GM18951 (cell line): ENCODE measurements at regions not wholly inside any gene's neighbourhood (a gene's known extent, or its start where the extent isn't known, plus 50 kb on each side); places are given as distances from the start of the nearest gene placed in this dataset.
"Not testable (repeated sequence)": the region's sequence is repeated elsewhere in the genome, so short reads cannot be mapped to it uniquely, and the experiment has no call there.

Source experiments
- POLR2A ChIP-seq: IDR thresholded peaks from 4 replicates; pipeline ENCODE4 v1.6.1; 2011; ENCODE audit warnings: mild to moderate bottlenecking; ENCODE audit not compliant: insufficient read length, insufficient read depth; ENCODE audit errors: extremely low read depth
- in situ Hi-C: fragments of 300-500 bp; cut with MboI; formaldehyde crosslinking; loops from one replicate; pipeline ENCODE4 v1.12.0; 2022; ENCODE audit warnings: low sequenced_read_pairs, mixed read lengths, inconsistent platforms; ENCODE audit not compliant: unreplicated experiment

DNA sequence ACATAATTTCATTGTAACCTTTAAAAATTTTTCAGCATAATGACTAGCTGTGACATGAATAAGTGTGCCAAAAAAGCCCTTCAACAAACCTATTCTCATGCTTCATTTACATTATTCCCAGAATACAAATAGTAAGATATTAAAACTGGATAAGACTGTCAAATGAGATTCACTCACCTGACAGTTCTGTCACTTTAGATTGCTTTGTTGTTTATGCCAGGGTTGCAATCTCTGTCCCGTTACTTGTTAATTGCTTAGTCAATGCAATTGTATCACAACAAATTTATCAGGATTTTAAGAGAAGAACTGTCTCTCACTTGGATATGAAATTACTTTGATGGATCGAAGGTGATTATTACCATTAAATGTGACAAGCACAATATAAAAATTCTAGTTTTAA is 616.0 kb upstream of the IGFBP7 start:
- TF ChIP-seq POLR2A = no peak
- in situ Hi-C loops = no loop called here

DNA sequence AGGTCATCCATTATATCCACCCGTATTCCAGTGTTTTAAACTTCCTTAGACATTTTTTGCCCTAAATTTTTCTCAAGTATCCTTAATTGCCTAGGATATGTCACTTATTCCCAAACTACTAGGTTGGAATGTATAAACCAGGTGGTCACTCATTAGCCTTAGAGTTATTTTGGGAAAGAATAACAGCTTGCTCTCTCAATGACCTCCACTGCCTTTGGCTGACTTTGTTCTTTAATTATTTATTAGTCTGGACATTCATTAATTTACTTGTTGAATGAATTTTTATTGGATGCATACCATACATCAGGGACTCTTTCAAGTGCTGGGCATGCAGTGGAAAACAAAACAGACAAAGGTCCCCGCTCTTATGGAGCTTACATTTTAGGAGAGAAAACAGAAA is 609.3 kb upstream of the IGFBP7 start:
- TF ChIP-seq POLR2A = no peak
- in situ Hi-C loops = no loop called here

DNA sequence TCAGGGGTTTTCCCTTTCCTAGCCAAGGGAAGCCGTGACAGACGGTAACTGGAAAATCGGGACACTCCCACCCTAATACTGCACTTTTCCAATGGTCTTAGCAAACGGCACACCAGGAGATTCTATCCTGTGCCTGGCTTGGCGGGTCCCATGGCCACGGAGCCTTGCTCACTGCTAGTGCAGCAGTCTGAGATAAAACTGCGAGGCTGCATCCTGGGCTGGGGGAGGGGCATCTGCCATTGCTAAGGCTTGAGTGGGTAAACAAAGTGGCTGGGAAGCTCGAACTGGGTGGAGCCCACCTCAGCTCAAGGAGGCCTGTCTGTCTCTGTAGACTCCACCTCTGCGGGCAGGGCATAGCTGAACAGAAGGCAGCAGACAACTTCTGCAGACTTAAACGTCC is 604.1 kb upstream of the IGFBP7 start:
- in situ Hi-C loops = not testable (repeated sequence)

DNA sequence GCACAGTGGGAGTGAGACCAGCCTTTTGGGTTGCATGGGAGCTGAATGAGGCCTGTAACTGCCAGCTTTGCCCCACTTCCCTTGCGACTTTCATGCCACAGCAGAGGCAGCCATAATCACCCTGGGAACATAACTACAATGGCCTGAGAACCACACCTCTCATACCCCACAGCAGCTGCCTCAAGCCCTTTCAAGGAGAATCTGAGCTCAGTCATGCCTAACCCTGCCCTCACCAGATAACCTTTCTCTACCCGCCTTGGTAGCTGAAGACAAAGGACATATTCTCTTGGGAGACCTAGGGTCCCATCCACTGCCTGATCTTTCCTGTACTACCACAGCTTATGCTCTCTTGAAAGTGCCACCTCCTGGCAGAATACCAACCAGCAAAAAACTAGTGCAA is 599.9 kb upstream of the IGFBP7 start:
- in situ Hi-C loops = no loop called here

DNA sequence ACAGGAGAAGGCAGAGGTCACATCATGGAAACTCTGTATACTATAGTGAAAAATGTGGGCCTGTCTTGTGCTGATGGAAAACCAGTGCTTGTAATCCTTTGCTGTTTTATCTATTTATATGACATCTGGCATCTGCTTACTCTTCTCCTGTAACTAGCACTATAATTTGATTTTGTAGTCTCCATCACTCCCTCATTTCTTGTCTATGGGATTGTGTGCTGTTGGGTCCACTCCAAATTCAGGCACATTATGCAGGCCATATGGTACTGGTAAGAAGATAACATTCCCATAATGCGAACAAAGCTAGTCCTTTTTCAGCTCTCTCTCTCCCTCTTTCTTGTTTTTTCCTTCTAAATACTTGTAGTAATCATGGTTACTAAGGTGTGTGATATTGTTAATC is 581.2 kb upstream of the IGFBP7 start:
- in situ Hi-C loops = no loop called here
- no peak for TF ChIP-seq POLR2A

More for the DNA sequence above, 599.9 kb upstream of the IGFBP7 start:
- no peak for TF ChIP-seq POLR2A

DNA sequence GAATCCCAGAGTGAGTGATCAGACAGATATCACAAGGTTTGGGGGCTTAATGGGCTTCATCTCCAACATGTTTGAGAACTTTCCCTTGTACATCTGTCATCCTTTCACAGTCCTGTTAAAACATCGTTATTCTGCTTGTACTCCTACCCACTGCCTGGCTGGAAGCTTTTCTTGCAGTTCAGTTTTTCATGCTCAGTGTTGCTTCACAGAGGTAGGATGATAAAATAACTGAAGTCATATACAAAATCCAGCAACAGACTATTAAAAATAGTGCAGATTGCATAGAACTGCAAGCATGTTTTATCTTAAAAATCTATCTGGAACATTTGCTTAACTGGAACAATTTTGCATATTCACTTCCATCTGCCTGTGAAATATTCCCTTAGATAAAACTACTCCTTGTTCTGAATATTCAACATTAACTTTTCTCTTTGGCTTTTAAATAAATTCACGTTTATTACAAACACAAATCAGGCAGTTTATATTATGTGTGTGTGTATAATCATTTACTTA is 579.6 kb upstream of the IGFBP7 start:
- no peak for TF ChIP-seq POLR2A
- in situ Hi-C loops = no loop called here

DNA sequence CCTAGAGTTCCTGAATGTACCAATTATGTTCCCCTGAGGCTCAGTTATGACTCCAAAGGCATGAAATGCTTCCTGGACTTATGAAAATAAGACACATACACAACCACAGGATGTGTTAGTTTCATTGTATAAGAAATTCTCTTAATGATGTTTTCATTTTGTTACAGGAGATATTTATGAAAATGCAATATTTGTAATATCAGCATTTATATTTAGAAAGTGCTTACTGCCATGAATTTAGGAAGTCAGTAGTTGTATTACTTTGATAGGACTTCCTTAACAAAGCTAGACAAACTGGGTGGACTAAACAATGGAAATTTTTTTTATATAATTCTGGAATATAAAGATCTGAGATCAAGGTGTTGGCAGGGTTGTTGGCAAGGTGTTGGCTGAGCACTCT is 572.1 kb upstream of the IGFBP7 start:
- in situ Hi-C loops = no loop called here
- TF ChIP-seq POLR2A = no peak

DNA sequence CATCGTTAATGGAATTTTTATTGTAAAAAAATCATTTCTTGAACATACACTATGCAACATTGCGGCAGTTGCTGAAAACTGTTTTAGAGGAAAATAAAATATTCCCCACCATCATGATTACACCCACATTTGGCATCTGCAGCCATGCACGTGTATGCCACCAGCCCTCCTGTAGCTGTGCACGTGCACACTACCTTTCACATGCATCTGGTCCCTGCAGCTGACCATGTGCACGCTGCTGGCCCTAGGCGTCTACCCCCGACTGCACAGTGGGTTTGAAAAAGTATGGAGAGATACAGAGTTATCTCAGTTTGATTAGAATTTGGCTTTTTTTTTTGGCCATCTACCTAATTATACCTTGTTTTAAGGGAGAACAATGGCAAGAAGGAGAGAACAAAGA is 569.8 kb upstream of the IGFBP7 start:
- in situ Hi-C loops = no loop called here

DNA sequence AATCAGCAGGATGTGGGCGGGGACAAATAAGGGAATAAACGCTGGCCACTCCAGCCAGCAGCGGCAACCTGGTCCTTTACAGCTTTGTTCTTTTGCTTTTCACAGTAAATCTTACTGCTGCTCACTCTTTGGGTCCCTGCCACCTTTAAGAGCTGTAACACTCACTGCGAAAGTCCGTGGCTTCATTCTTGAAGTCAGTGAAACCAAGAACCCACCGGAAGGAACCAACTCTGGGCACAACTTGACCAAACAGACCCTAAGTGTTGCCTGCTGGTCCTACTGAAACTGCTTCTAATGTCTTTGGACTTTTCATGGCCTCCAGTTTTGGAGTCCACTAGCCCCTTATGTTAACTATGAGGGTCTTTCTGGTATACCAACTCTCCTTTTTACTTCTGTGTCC is 566.2 kb upstream of the IGFBP7 start:
- in situ Hi-C loops = no loop called here
- no peak for TF ChIP-seq POLR2A

More for the DNA sequence above, 569.8 kb upstream of the IGFBP7 start:
- no peak for TF ChIP-seq POLR2A

DNA sequence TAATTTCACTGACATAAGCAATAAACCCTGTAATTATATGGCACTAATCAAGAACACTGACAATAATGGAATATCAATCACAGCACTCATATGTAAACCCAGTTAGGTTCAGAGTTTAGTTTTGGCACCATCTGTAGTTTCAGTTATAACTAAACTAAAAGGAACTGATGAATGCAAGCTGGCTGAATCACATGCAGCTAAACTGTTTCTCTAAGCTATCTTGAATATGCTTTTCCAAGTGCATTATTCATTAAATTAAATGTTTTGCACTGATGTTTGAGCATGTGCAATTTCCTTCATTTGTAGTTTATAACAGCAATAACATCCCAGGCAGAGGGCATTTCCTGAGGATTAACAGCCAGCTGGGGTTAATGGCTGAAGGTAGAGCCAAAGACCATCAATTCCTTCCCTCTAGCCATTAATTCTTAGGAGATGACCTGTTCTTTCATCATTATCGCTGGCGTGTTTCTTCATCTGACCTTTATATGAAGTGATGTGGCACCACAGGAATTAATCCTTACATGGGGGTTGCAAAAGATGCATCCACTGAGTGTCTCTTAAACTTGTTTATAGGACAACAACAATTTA is 562.8 kb upstream of the IGFBP7 start:
- in situ Hi-C loops = no loop called here
- TF ChIP-seq POLR2A = no peak

DNA sequence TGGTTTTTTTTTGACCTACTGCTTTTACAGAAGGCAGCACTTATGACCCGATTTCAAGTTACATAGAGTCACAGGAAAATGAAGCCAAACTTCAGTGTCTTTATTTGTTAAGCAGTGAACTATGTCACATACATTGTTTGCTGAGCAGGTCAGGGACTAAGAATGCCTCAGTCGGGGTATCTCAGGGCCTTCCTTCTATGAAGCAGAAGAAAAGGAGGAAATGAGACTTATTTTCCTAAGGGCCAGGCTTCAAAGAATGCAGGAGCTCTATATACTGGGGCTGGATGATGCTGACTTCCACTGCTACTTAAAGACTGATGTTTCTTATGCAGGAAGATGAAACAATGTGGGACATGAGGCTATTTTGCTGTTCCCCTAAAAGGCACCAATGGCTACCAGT is 558.4 kb upstream of the IGFBP7 start:
- TF ChIP-seq POLR2A = no peak
- in situ Hi-C loops = no loop called here

DNA sequence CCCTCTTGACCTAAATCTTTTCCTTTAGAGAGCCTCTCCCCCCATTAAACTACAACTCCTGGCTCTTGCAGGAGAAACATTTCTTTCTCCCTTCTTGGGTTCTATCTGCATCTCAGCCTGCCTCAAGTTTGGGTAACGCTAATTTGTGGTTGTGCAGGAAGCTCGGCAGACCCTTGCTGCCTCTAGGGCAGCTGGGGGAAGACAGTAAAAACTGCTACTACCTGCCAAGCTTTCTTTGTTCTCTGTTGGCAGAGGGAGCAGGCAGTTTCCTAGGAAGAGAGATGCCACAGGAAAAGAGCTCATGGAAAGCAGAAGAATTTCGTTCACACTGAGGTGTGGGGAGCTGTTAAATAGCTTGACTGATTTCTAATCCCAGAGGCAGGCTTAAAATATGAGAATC is 555.6 kb upstream of the IGFBP7 start:
- in situ Hi-C loops = no loop called here
- no peak for TF ChIP-seq POLR2A

DNA sequence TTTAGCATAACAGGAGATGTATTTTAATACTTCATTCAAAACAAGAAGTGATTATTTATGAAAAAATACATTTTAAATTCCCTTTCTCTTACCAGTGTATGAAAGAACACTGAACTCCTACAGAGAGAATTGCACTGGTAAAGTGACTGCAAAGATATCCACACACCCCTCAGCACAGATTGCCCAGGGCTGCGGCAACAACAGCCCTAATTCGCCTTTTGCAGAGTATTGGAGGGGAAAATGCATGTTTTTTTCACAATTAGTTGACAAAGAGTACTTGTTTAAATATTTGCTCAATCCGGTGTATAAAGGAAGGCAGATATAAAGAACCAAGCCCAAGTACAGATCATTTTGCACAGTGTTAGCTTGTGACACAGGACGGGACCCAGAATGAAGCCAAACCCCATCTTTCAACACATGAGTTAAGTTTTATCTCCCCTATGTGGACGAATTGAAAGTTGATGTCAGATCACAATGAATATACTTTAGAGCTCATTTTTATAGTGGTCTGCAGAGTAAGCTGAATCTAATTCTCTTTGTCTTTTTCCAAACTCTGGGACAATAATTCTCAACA is 551.4 kb upstream of the IGFBP7 start:
- in situ Hi-C loops = no loop called here

DNA sequence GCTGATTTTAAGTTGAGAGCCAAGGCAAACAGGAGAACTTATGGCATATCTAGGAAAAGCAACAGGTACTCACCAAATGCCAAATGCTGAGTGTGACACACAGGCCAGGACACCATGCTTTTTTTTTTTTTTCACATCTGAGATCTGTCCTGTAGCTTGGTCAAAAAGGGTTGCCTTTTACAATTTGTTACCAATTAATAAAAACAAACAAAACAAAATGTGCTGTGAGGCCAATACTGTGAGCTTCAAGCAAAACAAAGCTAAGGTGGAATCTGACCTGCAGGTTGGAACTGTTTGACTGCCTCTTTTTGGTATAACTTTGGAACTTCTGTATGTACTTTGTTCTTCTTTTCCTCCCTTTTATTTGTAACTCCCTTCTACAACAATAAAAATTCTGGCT is 548.5 kb upstream of the IGFBP7 start:
- in situ Hi-C loops = no loop called here
- no peak for TF ChIP-seq POLR2A

More for the DNA sequence above, 551.4 kb upstream of the IGFBP7 start:
- no peak for TF ChIP-seq POLR2A

DNA sequence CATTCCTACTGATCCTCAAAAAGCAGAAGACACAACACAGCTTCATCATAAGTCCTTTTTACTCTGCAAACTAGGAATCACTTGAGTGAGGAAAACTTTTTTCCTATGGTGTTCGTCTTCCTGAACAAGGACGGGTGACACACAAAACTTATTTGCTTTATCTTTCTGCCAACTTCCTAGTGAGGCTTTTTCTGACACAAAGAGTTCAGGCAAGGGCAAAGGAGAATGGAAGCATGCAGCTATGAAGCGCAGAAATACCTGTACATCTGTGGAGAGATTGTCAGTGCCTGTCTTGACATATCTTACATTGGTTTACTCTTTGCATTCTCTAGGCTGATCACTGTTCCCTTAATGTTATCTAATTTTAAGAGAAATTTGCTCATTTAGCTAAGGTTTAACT is 548.0 kb upstream of the IGFBP7 start:
- no peak for TF ChIP-seq POLR2A
- in situ Hi-C loops = no loop called here

DNA sequence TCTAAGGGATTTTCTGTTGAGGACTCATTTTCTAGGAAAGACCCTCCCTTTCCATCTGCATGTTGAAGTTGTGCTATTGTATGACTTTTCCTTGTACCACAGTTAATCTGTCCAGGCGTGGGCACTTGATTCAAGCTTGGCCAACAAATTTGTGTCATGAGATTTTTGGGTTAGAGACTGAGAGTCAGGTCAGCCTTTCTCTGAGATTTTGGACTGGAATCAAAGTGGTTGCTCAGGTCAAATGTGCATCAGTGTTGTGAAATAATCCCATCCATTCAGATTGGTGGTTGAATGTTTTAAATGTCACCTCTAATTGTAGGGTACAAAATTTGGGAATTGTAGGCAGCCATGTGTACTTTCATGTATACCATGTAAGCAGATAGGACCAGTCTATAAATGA is 545.2 kb upstream of the IGFBP7 start:
- in situ Hi-C loops = no loop called here
- no peak for TF ChIP-seq POLR2A
